KMS-11 (cell line): ENCODE measurements at regions not wholly inside any gene's neighbourhood (a gene's known extent, or its start where the extent isn't known, plus 50 kb on each side); places are given as distances from the start of the nearest gene placed in this dataset.

Experiments
- H2AFZ ChIP-seq: fragments of 200-600 bp; sonication (generic); 2 replicates; pipeline ENCODE4 v1.6.1; 2016; ENCODE audit warnings: antibody characterized with exemption, mixed run types, low read depth
- H3K27ac ChIP-seq: fragments of 200-600 bp; sonication (generic); 2 replicates; pipeline ENCODE4 v1.6.1; 2016; ENCODE audit warnings: mild to moderate bottlenecking, mixed run types
- H3K27me3 ChIP-seq: fragments of 200-600 bp; sonication (generic); 2 replicates; pipeline ENCODE4 v1.6.1; 2017; ENCODE audit warnings: mild to moderate bottlenecking, low read depth, mixed run types, moderate library complexity; ENCODE audit not compliant: insufficient read depth
- H3K36me3 ChIP-seq: fragments of 200-600 bp; sonication (generic); 2 replicates; pipeline ENCODE4 v1.6.1; 2017; ENCODE audit warnings: mild to moderate bottlenecking, mixed run types; ENCODE audit not compliant: insufficient read depth
- H3K4me1 ChIP-seq: fragments of 200-600 bp; sonication (generic); 2 replicates; pipeline ENCODE4 v1.6.1; 2016; ENCODE audit warnings: mild to moderate bottlenecking, low read depth, mixed run types; ENCODE audit not compliant: poor library complexity, severe bottlenecking
- H3K4me2 ChIP-seq: fragments of 200-600 bp; sonication (generic); 2 replicates; pipeline ENCODE4 v1.7.0; 2016; ENCODE audit warnings: mild to moderate bottlenecking, mixed run types
- H3K4me3 ChIP-seq: fragments of 200-600 bp; sonication (generic); IDR thresholded peaks from 2 replicates; pipeline ENCODE4 v1.6.1; 2017; ENCODE audit warnings: low read depth, low read length, mixed read lengths; ENCODE audit not compliant: insufficient read depth
- H3K79me2 ChIP-seq: fragments of 200-600 bp; sonication (generic); 2 replicates; pipeline ENCODE4 v1.6.1; 2016; ENCODE audit warnings: low read depth, mixed run types; ENCODE audit not compliant: insufficient read depth
- H3K9ac ChIP-seq: fragments of 200-600 bp; sonication (generic); 2 replicates; pipeline ENCODE4 v1.6.1; 2016; ENCODE audit warnings: mild to moderate bottlenecking, mixed run types
- H4K20me1 ChIP-seq: fragments of 200-600 bp; sonication (generic); 2 replicates; pipeline ENCODE4 v1.6.1; 2016; ENCODE audit warnings: mild to moderate bottlenecking, mixed run types; ENCODE audit not compliant: insufficient read depth
- CTCF ChIP-seq: fragments of 200-600 bp; sonication (generic); conservative IDR thresholded peaks from 2 replicates; pipeline ENCODE4 v1.6.1; 2017; ENCODE audit warnings: low read depth, mild to moderate bottlenecking, antibody characterized with exemption, low read length, moderate library complexity, mixed read lengths

- Histone ChIP-seq H3K4me3 (no peak overlapping the region), H3K27ac (no peak overlapping the region)
These were observed 123.6 kb upstream of the ALCAM start for GRCh38 chr3:105243076-105243475.

GRCh38 chr3:105246536-105246935 lies 120.2 kb upstream of the ALCAM start:
- no peak overlapping the region for H3K27ac ChIP-seq
- no peak overlapping the region for H3K4me2 ChIP-seq
- no peaks in the 10 kb centered on the region for H3K36me3 ChIP-seq
- H2AFZ ChIP-seq: no peak overlapping the region
- no peaks in the 10 kb centered on the region for H3K4me1 ChIP-seq
- no peaks in the 10 kb centered on the region for H3K27me3 ChIP-seq
- no peaks in the 10 kb centered on the region for H4K20me1 ChIP-seq
- no peak overlapping the region for H3K9ac ChIP-seq
- H3K79me2 ChIP-seq: no peaks in the 10 kb centered on the region
- no peak overlapping the region for H3K4me3 ChIP-seq
- TF ChIP-seq CTCF: no peak

More at GRCh38 chr3:105243076-105243475, 123.6 kb upstream of the ALCAM start:
- no peak overlapping the region for H3K4me2 ChIP-seq
- no peak overlapping the region for H3K9ac ChIP-seq
- H2AFZ ChIP-seq: no peak overlapping the region
- no peaks in the 10 kb centered on the region for H3K36me3 ChIP-seq
- H3K79me2 ChIP-seq: no peaks in the 10 kb centered on the region
- H4K20me1 ChIP-seq: no peaks in the 10 kb centered on the region
- H3K4me1 ChIP-seq: no peaks in the 10 kb centered on the region
- no peaks in the 10 kb centered on the region for H3K27me3 ChIP-seq
- no peak for TF ChIP-seq CTCF

- H3K79me2 ChIP-seq: no peaks in the 10 kb centered on the region
- no peak overlapping the region for H3K9ac ChIP-seq
- H3K27ac ChIP-seq: no peak overlapping the region
- no peaks in the 10 kb centered on the region for H3K4me1 ChIP-seq
- no peak overlapping the region for H2AFZ ChIP-seq
- TF ChIP-seq CTCF: no peak
- H3K4me2 ChIP-seq: no peak overlapping the region
- no peaks in the 10 kb centered on the region for H3K27me3 ChIP-seq
- H3K36me3 ChIP-seq: no peaks in the 10 kb centered on the region
- H3K4me3 ChIP-seq: no peak overlapping the region
- H4K20me1 ChIP-seq: no peaks in the 10 kb centered on the region
These were observed 113.5 kb upstream of the ALCAM start for GRCh38 chr3:105253225-105253624.

GRCh38 chr3:105254154-105254553 lies 112.6 kb upstream of the ALCAM start:
- H2AFZ ChIP-seq: no peak overlapping the region
- H3K9ac ChIP-seq: no peak overlapping the region
- no peaks in the 10 kb centered on the region for H3K79me2 ChIP-seq
- TF ChIP-seq CTCF: no peak
- no peaks in the 10 kb centered on the region for H3K36me3 ChIP-seq
- H3K4me3 ChIP-seq: no peak overlapping the region
- 0 out of 2 replicates have a peak, but pooled peaks cover 2% of the 10 kb centered on the region for H3K27me3 ChIP-seq
- no peak overlapping the region for H3K4me2 ChIP-seq
- H3K4me1 ChIP-seq: no peaks in the 10 kb centered on the region
- H4K20me1 ChIP-seq: no peaks in the 10 kb centered on the region
- no peak overlapping the region for H3K27ac ChIP-seq
